ENCODE measurements at regions not wholly inside any gene's neighbourhood (a gene's known extent, or its start where the extent isn't known, plus 50 kb on each side); places are given as distances from the start of the nearest gene placed in this dataset.

DNA sequence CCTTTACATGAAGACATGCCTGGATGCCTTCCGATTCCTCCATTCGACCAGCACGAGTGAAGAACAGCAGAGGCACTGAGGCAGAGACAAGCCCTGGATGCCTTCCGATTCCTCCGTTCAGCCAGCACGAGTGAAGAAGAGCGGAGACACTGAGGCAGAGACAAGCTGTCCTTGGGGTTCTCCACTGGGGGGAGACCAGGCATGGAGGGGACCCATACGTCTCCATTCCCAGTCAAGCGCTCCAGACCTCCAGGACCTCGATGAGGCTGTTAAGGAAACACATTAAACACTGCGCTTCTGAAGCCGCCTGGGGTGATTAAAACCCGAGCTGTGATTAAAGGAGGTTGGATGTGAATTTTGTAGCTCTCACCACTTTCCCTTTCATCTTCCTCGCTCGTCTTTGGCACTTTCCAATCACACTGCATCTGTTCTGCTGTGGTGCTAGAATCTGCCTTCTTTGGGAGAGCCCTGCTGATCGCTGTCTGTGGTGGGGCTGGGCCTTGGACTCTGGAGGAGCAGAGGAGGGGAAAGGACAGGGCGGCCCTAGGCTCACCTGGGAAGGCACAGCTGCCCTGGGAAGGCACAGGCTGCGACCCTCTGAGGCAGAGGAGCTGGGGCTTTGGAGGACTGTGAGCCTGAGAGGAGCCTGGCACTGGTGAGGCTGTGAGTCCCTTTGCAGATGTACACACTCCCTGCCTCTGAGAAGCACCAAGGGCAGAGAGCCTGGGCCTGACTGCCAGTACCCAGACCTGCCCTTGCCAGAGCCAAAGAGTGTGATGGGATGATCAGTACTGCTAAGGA, 463.1 kb upstream of the HS6ST1 start:
- Histone ChIP-seq H3K27ac (ENCODE audit: control insufficient read depth, insufficient read depth, low read length) (no peak overlapping the region), H3K4me2 (ENCODE audit: control insufficient read depth, extremely low read depth, insufficient read depth, low read depth, low read length) (no peak overlapping the region), H3K9ac (ENCODE audit: control insufficient read depth, extremely low read depth, insufficient read depth, low read length) (no peak overlapping the region), H4K20me1 (ENCODE audit: control insufficient read depth, extremely low read depth, insufficient read depth, low read length) (no peaks in the 10 kb centered on the region), H3K4me3 (ENCODE audit: control insufficient read depth in 2 of 3, extremely low read depth in 1 of 3, insufficient read depth in 2 of 3, low read depth in 1 of 3, low read length in 3 of 3) (no peak overlapping the region), H3K79me2 (ENCODE audit: control insufficient read depth, insufficient read depth, low read length) (no peaks in the 10 kb centered on the region), H3K36me3 (ENCODE audit: control insufficient read depth in 2 of 2, extremely low read depth in 1 of 2, insufficient read depth in 2 of 2, low read length in 2 of 2) (no peaks in the 10 kb centered on the region), H3K9me3 (ENCODE audit: control insufficient read depth, low read depth, low read length) (no peaks in the 10 kb centered on the region), H3K4me1 (ENCODE audit: control insufficient read depth, extremely low read depth, insufficient read depth, low read length) (no peaks in the 10 kb centered on the region), H2AFZ (ENCODE audit: control insufficient read depth, low read length) (no peak overlapping the region), H3K9me1 (ENCODE audit: control insufficient read depth, extremely low read depth, insufficient read depth, low read length) (no peaks in the 10 kb centered on the region), H3K27me3 (ENCODE audit: control insufficient read depth, extremely low read depth, insufficient read depth, low read length) (no peaks in the 10 kb centered on the region)
- TF ChIP-seq CTCF (optimal IDR thresholded peaks at IDR 0.05 in 1 of 3, IDR thresholded peaks at IDR 0.05 in 1 of 3, conservative IDR thresholded peaks at IDR 0.05 in 1 of 3; ENCODE audit: extremely low read depth in 1 of 3, insufficient read depth in 2 of 3, low read length in 3 of 3): no peak
- TF ChIP-seq EZH2 (IDR thresholded peaks at IDR 0.05; ENCODE audit: low read length): no peak
- FAIRE-seq (no peak), DNase-seq (ENCODE audit: low read depth, low spot score) (no peak)
- dilution Hi-C loops (cut with MboI; ENCODE audit: extremely low pct_ligation_motif_present, low sequenced_read_pairs): no loop called here

DNA sequence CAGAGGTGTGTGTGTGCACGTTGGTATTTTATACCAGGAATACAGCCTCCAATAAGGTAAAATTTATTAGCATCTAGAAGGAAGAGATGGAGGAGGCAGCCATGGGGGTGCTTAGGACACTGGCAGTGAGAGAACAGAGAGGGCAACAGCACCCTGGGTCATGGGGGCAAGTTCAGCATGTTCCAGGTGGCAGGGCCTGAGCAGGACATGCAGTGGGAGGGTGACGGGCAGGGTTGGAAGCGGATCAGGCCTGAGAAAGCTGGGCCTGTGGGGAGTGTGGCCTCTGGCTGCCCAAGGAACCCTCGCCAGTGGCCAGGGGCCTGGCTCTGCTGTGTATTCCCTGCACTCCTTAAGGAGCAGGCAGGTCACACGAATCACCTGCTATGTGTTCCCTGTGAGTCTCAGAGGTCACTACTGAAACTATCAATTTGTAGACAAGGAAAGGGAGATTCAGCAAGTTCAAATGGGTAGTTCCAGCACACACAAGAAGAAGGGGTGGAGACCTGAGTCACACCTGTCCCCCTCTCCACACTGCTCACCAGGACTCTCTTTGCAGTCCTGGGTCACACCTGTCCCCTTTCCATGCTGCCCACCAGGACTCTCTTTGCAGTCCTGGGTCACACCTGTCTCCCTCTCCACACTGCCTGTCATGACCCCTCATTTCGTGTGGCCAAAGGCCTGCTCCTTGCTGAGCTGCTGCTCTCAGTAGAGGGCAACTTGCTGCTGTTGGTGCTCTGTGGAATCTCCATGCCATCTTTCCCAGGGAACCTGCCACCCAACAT, 463.9 kb upstream of the HS6ST1 start:
- Histone ChIP-seq H3K27ac (ENCODE audit: control insufficient read depth, insufficient read depth, low read length) (no peak overlapping the region), H3K9me1 (ENCODE audit: control insufficient read depth, extremely low read depth, insufficient read depth, low read length) (no peaks in the 10 kb centered on the region), H3K9ac (ENCODE audit: control insufficient read depth, extremely low read depth, insufficient read depth, low read length) (no peak overlapping the region), H3K4me2 (ENCODE audit: control insufficient read depth, extremely low read depth, insufficient read depth, low read depth, low read length) (no peak overlapping the region), H2AFZ (ENCODE audit: control insufficient read depth, low read length) (no peak overlapping the region), H4K20me1 (ENCODE audit: control insufficient read depth, extremely low read depth, insufficient read depth, low read length) (no peaks in the 10 kb centered on the region), H3K27me3 (ENCODE audit: control insufficient read depth, extremely low read depth, insufficient read depth, low read length) (no peaks in the 10 kb centered on the region), H3K9me3 (ENCODE audit: control insufficient read depth, low read depth, low read length) (no peaks in the 10 kb centered on the region), H3K79me2 (ENCODE audit: control insufficient read depth, insufficient read depth, low read length) (no peaks in the 10 kb centered on the region), H3K4me3 (ENCODE audit: control insufficient read depth in 2 of 3, extremely low read depth in 1 of 3, insufficient read depth in 2 of 3, low read depth in 1 of 3, low read length in 3 of 3) (no peak overlapping the region), H3K36me3 (ENCODE audit: control insufficient read depth in 2 of 2, extremely low read depth in 1 of 2, insufficient read depth in 2 of 2, low read length in 2 of 2) (no peaks in the 10 kb centered on the region), H3K4me1 (ENCODE audit: control insufficient read depth, extremely low read depth, insufficient read depth, low read length) (no peaks in the 10 kb centered on the region)
- DNase-seq (ENCODE audit: low read depth, low spot score): no peak
- FAIRE-seq: no peak
- no peak for TF ChIP-seq EZH2 (IDR thresholded peaks at IDR 0.05; ENCODE audit: low read length)
- no peak for TF ChIP-seq CTCF (optimal IDR thresholded peaks at IDR 0.05 in 1 of 3, IDR thresholded peaks at IDR 0.05 in 1 of 3, conservative IDR thresholded peaks at IDR 0.05 in 1 of 3; ENCODE audit: extremely low read depth in 1 of 3, insufficient read depth in 2 of 3, low read length in 3 of 3)
- dilution Hi-C loops (cut with MboI; ENCODE audit: extremely low pct_ligation_motif_present, low sequenced_read_pairs): no loop called here
